ENCODE measurements at regions not wholly inside any gene's neighbourhood (a gene's known extent, or its start where the extent isn't known, plus 50 kb on each side); places are given as distances from the start of the nearest gene placed in this dataset.

- no peak overlapping the region for H3K27ac Mint-ChIP-seq (ENCODE audit: unreplicated experiment)
- no peak for DNase-seq (ENCODE audit: low spot score)
- H3K27me3 Mint-ChIP-seq (ENCODE audit: low read depth), result peaks cover 3% of the 10 kb centered on the region
- peaks cover 12% of the 10 kb centered on the region for H3K9me3 Mint-ChIP-seq (ENCODE audit: low read depth)
- no peak for TF ChIP-seq CTCF (IDR thresholded peaks at IDR 0.05)
- H3K4me1 Mint-ChIP-seq (ENCODE audit: low read depth), result peaks cover 3% of the 10 kb centered on the region
- no peaks in the 10 kb centered on the region for H3K36me3 Mint-ChIP-seq (ENCODE audit: low read depth)
- no peak overlapping the region for H3K4me3 Mint-ChIP-seq (ENCODE audit: unreplicated experiment)
Measured at GRCh38 chr10:35705051-35705450, 63.0 kb upstream of the FZD8 start.

GRCh38 chr10:35704401-35704800, 62.3 kb upstream of the FZD8 start:
- Mint-ChIP-seq H3K9me3 (ENCODE audit: low read depth) (peaks cover 12% of the 10 kb centered on the region), H3K4me1 (ENCODE audit: low read depth) (peaks cover 3% of the 10 kb centered on the region), H3K27ac (ENCODE audit: unreplicated experiment) (no peak overlapping the region), H3K4me3 (ENCODE audit: unreplicated experiment) (no peak overlapping the region), H3K27me3 (ENCODE audit: low read depth) (peaks cover 3% of the 10 kb centered on the region), H3K36me3 (ENCODE audit: low read depth) (no peaks in the 10 kb centered on the region)
- no peak for TF ChIP-seq CTCF (IDR thresholded peaks at IDR 0.05)
- no peak for DNase-seq (ENCODE audit: low spot score)

GRCh38 chr10:35700487-35700882, 58.4 kb upstream of the FZD8 start:
- Mint-ChIP-seq H3K4me1 (ENCODE audit: low read depth) (peaks cover 11% of the 10 kb centered on the region), H3K36me3 (ENCODE audit: low read depth) (no peaks in the 10 kb centered on the region), H3K9me3 (ENCODE audit: low read depth) (peaks cover 2% of the 10 kb centered on the region), H3K4me3 (ENCODE audit: unreplicated experiment) (no peak overlapping the region), H3K27ac (ENCODE audit: unreplicated experiment) (no peak overlapping the region), H3K27me3 (ENCODE audit: low read depth) (peaks cover 7% of the 10 kb centered on the region)
- no peak for DNase-seq (ENCODE audit: low spot score)
- no peak for TF ChIP-seq CTCF (IDR thresholded peaks at IDR 0.05)

GRCh38 chr10:35699848-35700486, 57.9 kb upstream of the FZD8 start:
- H3K27me3 Mint-ChIP-seq (ENCODE audit: low read depth), result peaks cover 7% of the 10 kb centered on the region
- H3K36me3 Mint-ChIP-seq (ENCODE audit: low read depth), result no peaks in the 10 kb centered on the region
- peaks cover 2% of the 10 kb centered on the region for H3K9me3 Mint-ChIP-seq (ENCODE audit: low read depth)
- TF ChIP-seq CTCF (IDR thresholded peaks at IDR 0.05), result no peak
- no peak overlapping the region for H3K4me3 Mint-ChIP-seq (ENCODE audit: unreplicated experiment)
- DNase-seq (ENCODE audit: low spot score), result no peak
- H3K27ac Mint-ChIP-seq (ENCODE audit: unreplicated experiment), result no peak overlapping the region
- peaks cover 11% of the 10 kb centered on the region for H3K4me1 Mint-ChIP-seq (ENCODE audit: low read depth)

- Mint-ChIP-seq H3K27ac (ENCODE audit: unreplicated experiment) (no peak overlapping the region), H3K27me3 (ENCODE audit: low read depth) (peaks cover 8% of the 10 kb centered on the region), H3K4me1 (ENCODE audit: low read depth) (peaks cover 11% of the 10 kb centered on the region), H3K36me3 (ENCODE audit: low read depth) (no peaks in the 10 kb centered on the region), H3K4me3 (ENCODE audit: unreplicated experiment) (no peak overlapping the region), H3K9me3 (ENCODE audit: low read depth) (peaks cover 2% of the 10 kb centered on the region)
- no peak for DNase-seq (ENCODE audit: low spot score)
- no peak for TF ChIP-seq CTCF (IDR thresholded peaks at IDR 0.05)
Measured at GRCh38 chr10:35696392-35697287, 54.5 kb upstream of the FZD8 start.

Measured in chondrocyte (in vitro differentiated cells).